Stomach (tissue), 8 donors: ENCODE measurements at regions not wholly inside any gene's neighbourhood (a gene's known extent, or its start where the extent isn't known, plus 50 kb on each side); places are given as distances from the start of the nearest gene placed in this dataset.

Experiments used
- DNase-seq, 2 donors: peaks; one replicate each; pipeline versions ENCODE4 v3.0.0 to v3.0.0-alpha.2; 2013 to 2019
- H3K27ac ChIP-seq, 5 donors: fragments of 200-600 bp in 4 of 5; sonication (generic) in 4 of 5; one replicate each; pipeline ENCODE4 v1.5.1; 2013 to 2019; ENCODE audit warnings: mild to moderate bottlenecking in 1 of 5, moderate library complexity in 1 of 5
- H3K27me3 ChIP-seq, 3 donors: fragments of 200-600 bp; sonication (generic); one replicate each; pipeline ENCODE4 v1.5.1; 2017 to 2019; ENCODE audit warnings: mixed run types in 1 of 3
- H3K36me3 ChIP-seq, 4 donors: fragments of 200-600 bp; sonication (generic); 1 replicate in 3 of 4; 2 replicates in 1 of 4; pipeline ENCODE4 v1.5.1; 2016 to 2019
- H3K4me1 ChIP-seq, 4 donors: fragments of 200-600 bp; sonication (generic); one replicate each; pipeline ENCODE4 v1.5.1; 2016 to 2019
- H3K4me3 ChIP-seq, 4 donors: fragments of 200-600 bp; sonication (generic) in 3 of 4; one replicate each; pipeline ENCODE4 v1.5.1; 2016 to 2019; ENCODE audit warnings: mild to moderate bottlenecking in 1 of 4
- H3K9me3 ChIP-seq, 4 donors: fragments of 200-600 bp; sonication (generic); one replicate each; pipeline ENCODE4 v1.5.1; 2016 to 2019
- CTCF ChIP-seq, 7 experiments: fragments of 450-650 bp in 4 of 7; fragments of 200-600 bp in 3 of 7; sonication (generic) in 3 of 7; IDR thresholded peaks; one replicate each; pipeline ENCODE4 v1.5.1; 2016 to 2019; ENCODE audit warnings: antibody characterized with exemption in 7 of 7, control low read depth in 2 of 7, mild to moderate bottlenecking in 1 of 7
- EP300 ChIP-seq: sonication (generic); formaldehyde crosslinking; IDR thresholded peaks from one replicate; pipeline ENCODE4 v1.6.1; 2017; ENCODE audit warnings: antibody characterized with exemption
- POLR2A ChIP-seq, 4 donors: fragments of 450-650 bp; IDR thresholded peaks; one replicate each; pipeline ENCODE4 v1.6.1; 2016; ENCODE audit warnings: antibody characterized with exemption in 4 of 4, control low read depth in 2 of 4, mild to moderate bottlenecking in 1 of 4, moderate library complexity in 1 of 4
- POLR2AphosphoS5 ChIP-seq, 3 donors: sonication (generic); formaldehyde crosslinking; IDR thresholded peaks; one replicate each; pipeline ENCODE4 v1.6.1; 2016; ENCODE audit warnings: antibody characterized with exemption in 3 of 3
- WGBS, 5 donors: extraction: QIAGEN DNeasy Blood & Tissue Kit in 3 of 5; methylation state at CpG; one replicate each; pipeline versions ENCODE4 v1.1.5 to v1.1.7; 2013 to 2018; 5-methylcytosine and 5-hydroxymethylcytosine counted together
- intact Hi-C: fragments of 100-400 bp; cut with DNase I; formaldehyde crosslinking; loops from one replicate; pipeline ENCODE4 v1.15.1; 2023; ENCODE audit warnings: low total_unique reads
- donor health status: healthy with polysubstance abuse.
- donor health status: Bipolar disorder and iron deficiency.
- donor health status: healthy.

- Histone ChIP-seq H3K27ac (no peak overlapping the region), H3K4me1 (peaks cover 0 to 6% (median 0%) of the 10 kb centered on the region in 4 donors), H3K27me3 (no peaks in the 10 kb centered on the region), H3K4me3 (no peak overlapping the region), H3K9me3 (no peaks in the 10 kb centered on the region), H3K36me3 (no peaks in the 10 kb centered on the region)
- intact Hi-C loops = no loop called here
- TF ChIP-seq EP300 (no peak), POLR2A (IDR thresholded peaks at IDR 0.05) (no peak), POLR2AphosphoS5 (IDR thresholded peaks at IDR 0.05) (no peak), CTCF (IDR thresholded peaks at IDR 0.05) (no peak)
- DNase-seq = no peak
Observed at GRCh38 chr2:147543056-147543455, 301.8 kb upstream of the ACVR2A start.

- Histone ChIP-seq H3K9me3 (no peaks in the 10 kb centered on the region), H3K27me3 (no peaks in the 10 kb centered on the region), H3K36me3 (no peaks in the 10 kb centered on the region), H3K4me3 (no peak overlapping the region), H3K27ac (no peak overlapping the region), H3K4me1 (peaks cover 0 to 6% (median 0%) of the 10 kb centered on the region in 4 donors)
- 65 to 89% (median 77%) methylated on average over 3 of the region's 3 CpGs for WGBS, 5 donors
- TF ChIP-seq CTCF (IDR thresholded peaks at IDR 0.05) (no peak), POLR2A (IDR thresholded peaks at IDR 0.05) (no peak), POLR2AphosphoS5 (IDR thresholded peaks at IDR 0.05) (no peak), EP300 (no peak)
- intact Hi-C loops = no loop called here
- DNase-seq = no peak
Observed at GRCh38 chr2:147542351-147542750, 302.5 kb upstream of the ACVR2A start.

GRCh38 chr2:147541314-147541713, 303.5 kb upstream of the ACVR2A start:
- Histone ChIP-seq H3K9me3 (no peaks in the 10 kb centered on the region), H3K4me3 (no peak overlapping the region), H3K27me3 (no peaks in the 10 kb centered on the region), H3K36me3 (no peaks in the 10 kb centered on the region), H3K4me1 (peaks cover 0 to 6% (median 0%) of the 10 kb centered on the region in 4 donors), H3K27ac (no peak overlapping the region)
- intact Hi-C loops = no loop called here
- TF ChIP-seq CTCF (IDR thresholded peaks at IDR 0.05) = no peak
- TF ChIP-seq POLR2A (IDR thresholded peaks at IDR 0.05) = no peak
- TF ChIP-seq EP300 = no peak
- TF ChIP-seq POLR2AphosphoS5 (IDR thresholded peaks at IDR 0.05) = no peak
- no peak for DNase-seq
- 79 to 93% (median 88%) methylated on average over 1 of the region's 1 CpG for WGBS, 5 donors

GRCh38 chr2:147538821-147539220, 306.0 kb upstream of the ACVR2A start:
- H3K36me3 ChIP-seq = no peaks in the 10 kb centered on the region
- no peak for DNase-seq
- intact Hi-C loops = no loop called here
- WGBS, 5 donors = 47 to 66% (median 59%) methylated on average over 3 of the region's 3 CpGs
- no peaks in the 10 kb centered on the region for H3K27me3 ChIP-seq
- TF ChIP-seq POLR2A (IDR thresholded peaks at IDR 0.05) = no peak
- TF ChIP-seq POLR2AphosphoS5 (IDR thresholded peaks at IDR 0.05) = no peak
- TF ChIP-seq EP300 = no peak
- TF ChIP-seq CTCF (IDR thresholded peaks at IDR 0.05) = no peak
- peaks cover 0 to 6% (median 0%) of the 10 kb centered on the region in 4 donors for H3K4me1 ChIP-seq
- H3K4me3 ChIP-seq = no peak overlapping the region
- no peak overlapping the region for H3K27ac ChIP-seq
- no peaks in the 10 kb centered on the region for H3K9me3 ChIP-seq
